ENCODE measurements at regions not wholly inside any gene's neighbourhood (a gene's known extent, or its start where the extent isn't known, plus 50 kb on each side); places are given as distances from the start of the nearest gene placed in this dataset.

GRCh38 chr9:91100878-91101450 is 260.8 kb downstream of the AUH start:
- DNase-seq (ENCODE audit: low read depth): no peak

DNA sequence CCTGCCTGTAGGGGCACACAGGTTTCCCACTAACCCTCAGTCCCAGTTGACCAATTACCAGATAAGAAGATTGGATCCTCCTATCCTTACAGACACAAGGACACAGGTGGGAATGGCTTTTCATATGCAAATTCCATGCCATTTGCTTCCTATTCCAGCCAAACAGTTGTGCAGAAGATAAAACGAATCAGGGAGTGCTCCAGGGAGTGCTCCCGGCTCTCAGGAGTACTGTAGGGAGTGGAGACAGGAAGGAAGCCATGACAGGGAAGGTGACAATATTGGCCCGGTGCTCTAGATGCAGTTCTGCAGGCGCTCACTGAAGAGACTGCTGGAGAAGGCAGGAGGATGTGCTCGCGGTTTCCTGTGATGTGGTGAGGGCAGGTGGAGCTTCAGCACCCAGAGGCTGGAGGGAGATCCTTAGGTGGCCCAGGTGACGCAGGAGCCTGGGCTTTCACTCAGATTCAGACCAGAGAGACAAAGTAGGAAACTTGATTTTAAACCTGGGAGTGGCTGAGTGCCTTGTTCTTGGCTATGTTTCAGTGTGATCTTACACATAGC is 260.0 kb downstream of the AUH start:
- DNase-seq (ENCODE audit: low read depth): no peak

DNA sequence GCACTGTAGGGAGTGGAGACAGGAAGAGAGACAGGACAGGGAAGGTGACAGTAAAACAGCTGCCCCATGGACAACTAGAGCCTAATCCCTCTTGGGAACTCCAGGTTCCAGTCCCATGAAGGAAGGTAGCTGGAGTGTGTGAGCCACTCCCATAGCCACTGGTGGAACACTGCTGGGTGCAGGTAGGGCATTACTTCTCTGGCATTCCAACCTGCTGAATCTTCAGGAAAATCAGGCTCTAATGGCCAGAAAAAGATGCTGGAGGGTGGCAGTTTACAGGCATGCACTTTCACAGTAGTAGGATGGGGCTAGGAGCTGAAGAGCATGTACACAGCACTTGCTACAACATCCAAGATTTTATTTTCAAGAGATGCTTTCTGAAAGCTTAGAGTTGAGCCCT is 259.4 kb downstream of the AUH start:
- no peak for DNase-seq (ENCODE audit: low read depth)

DNA sequence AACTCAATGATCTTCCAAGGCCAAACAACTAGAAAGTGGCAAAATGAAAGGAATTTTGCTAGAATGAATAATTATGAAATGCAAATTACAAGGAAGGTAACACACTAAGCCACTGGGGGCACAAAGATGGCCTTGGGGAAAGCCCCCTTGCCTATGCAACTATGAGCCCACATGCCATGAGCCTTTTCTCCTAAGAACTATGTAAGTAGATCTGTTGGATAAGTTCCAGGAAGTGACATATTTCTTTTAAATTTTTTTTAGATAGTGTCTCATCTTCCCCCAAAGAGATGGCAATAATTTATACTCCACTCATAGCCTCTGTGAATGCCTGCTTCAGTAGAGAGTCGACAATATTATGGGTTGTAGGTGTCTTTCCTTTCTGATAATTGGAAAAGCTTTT is 257.8 kb downstream of the AUH start:
- no peak for DNase-seq (ENCODE audit: low read depth)

GRCh38 chr9:91106415-91107081 is 255.2 kb downstream of the AUH start:
- DNase-seq (ENCODE audit: low read depth): no peak

GRCh38 chr9:91111226-91111625 is 250.5 kb downstream of the AUH start:
- DNase-seq (ENCODE audit: low read depth): no peak

DNA sequence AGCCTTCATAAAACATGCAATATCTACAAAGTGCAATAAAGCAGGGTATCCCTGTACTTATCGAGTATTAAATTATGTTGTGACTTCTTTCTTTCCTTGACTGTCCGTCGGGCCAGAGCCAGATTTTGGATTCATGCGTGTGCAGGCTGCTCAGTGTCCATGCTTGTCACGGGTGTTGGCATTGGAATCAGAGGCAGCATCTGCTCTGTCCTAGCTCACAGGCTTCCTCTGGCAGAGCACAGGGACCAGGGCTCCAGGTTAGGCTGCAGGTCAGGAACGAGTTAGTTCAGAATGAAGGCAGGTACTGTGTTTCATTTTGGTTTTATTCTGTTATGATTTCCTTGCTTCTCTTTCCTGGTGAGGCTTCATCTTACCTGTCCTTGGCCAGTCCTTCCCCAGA is 249.8 kb downstream of the AUH start:
- no peak for DNase-seq (ENCODE audit: low read depth)

- no peak for DNase-seq (ENCODE audit: low read depth)
Measured at GRCh38 chr9:91113016-91113415, 248.7 kb downstream of the AUH start.

DNA sequence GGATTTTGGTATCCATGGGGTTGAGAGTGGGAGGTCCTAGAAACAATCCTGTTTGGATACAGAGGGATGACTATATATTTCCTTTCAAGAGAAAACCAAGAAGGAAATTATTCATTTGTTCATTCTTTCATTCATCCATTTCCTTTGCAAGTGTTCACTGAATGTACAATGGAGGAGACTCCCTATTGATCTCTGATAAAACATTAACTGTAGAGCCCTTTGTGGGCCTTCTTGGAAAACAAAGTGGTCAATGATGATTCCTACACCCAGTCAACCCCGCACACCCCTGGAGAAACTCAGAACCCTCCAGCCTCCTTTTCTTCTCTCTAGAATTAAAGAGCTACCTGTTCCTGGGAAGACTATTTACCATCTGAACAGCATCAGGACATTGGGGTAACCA is 247.3 kb downstream of the AUH start:
- DNase-seq (ENCODE audit: low read depth): no peak

- no peak for DNase-seq (ENCODE audit: low read depth)
Measured at GRCh38 chr9:91116211-91116610, 245.5 kb downstream of the AUH start.

DNA sequence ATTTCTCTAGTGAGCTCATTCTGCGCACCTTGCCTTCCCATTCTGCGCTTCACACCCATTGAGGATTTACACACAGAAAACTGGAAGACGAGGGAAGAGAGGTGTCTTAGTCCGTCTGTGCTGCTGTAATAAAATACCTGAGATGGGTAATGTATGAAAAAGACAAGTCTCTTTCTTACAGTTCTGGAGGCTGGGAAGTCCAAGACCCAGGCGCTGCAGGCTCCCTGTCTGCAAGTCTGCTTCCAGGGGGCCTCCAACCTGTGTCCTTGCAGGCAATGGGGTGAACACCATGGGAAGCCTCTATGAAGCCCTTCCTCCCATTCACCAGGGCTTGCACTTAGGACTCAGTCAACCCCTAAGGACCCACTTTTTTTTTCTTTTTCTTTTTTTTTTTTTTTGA is 245.0 kb downstream of the AUH start:
- no peak for DNase-seq (ENCODE audit: low read depth)

- DNase-seq (ENCODE audit: low read depth): no peak
Measured at GRCh38 chr9:91117474-91117891, 244.2 kb downstream of the AUH start.

DNA sequence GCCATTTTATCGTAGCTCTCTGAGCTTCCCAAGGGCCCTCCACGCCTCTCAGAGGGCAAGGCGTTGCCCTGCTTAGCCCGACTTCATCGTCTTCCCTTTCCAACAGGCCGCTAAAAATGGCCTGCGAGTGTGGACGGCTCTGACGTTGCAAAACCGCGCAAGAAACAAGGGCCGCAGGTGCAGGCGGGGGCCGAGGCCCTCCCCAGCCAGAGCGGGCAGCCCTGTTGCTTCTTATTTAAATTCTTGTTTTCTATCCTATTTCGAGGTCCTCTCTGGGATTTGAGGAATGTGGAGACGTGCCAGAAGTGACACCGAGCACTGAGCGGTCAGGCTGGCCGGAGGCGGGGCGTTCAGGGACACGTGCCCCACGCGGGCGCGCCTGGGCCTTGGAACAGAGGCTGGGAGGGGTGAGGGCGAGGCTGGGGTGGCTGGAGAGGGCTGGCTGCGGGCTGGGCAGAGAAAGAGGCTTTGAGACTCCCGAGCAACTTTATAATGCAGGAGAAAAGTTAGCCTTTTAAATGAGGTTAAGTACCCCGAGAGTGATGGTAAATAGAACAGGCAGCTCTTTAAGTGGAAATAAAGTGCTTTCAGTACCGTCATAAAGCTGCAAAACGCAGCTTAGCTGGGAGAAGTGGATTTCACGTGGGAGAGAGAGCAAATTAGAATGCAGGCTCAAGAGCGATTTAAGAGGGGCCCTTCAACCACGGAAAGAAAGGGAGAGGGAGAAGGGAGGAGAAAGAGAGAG is 243.6 kb downstream of the AUH start:
- DNase-seq (ENCODE audit: low read depth): no peak

DNA sequence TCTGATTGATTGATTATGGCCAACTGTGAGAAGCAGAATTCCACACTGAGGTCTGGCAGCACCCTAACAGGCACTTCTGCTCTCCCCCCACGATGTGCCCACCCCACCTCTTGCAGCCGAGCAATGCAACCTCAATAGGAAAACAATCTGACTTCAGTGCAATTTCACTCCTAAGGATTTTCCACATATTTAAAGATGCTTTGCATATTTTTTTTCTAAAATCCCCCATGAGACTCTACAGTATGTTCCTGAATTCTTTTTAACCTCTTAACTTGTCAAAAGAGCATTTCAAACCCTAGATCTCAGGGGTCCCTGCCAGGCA is 243.1 kb downstream of the AUH start:
- DNase-seq (ENCODE audit: low read depth): no peak

DNA sequence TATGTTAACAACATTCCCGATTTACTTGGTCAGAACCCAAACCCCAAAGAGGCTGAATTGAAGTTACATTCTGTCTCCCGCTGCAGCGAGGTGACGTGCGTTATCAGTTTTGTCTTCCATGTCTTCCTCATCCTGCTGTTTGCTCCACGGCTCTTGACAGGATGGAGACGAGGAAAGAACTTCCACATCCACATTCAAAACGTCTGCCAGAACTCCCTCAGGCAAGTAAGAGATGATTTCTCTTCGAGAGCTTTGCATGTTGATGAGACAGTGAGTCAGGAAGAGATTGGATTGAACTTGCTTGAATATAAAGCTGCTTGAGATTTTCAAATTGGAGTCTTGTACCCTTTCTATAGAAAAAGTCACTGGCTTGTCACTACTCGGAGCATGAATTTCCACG is 242.6 kb downstream of the AUH start:
- DNase-seq (ENCODE audit: low read depth): peak; percentile 39

DNA sequence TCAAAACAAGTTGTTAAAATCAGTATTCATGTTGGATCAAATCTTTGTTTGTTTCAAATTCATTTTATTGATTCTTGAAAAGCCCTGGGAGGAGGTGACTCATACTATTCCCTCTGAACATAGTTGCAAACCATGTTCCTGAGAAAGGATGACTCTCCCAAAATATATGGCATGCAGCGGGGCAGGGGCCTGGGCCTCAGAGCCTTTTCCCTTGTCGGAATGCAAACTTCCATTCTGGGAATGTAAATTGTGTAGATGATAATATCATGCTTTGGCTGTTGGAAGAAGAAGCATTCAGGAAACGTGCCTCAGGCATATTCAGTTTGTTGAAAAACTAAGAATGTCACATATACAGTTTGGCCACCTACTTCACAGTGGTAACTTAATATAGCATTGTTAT is 242.0 kb downstream of the AUH start:
- peak; percentile 28 for DNase-seq (ENCODE audit: low read depth)

- DNase-seq (ENCODE audit: low read depth): no peak
Measured at GRCh38 chr9:91120200-91120599, 241.5 kb downstream of the AUH start.

DNA sequence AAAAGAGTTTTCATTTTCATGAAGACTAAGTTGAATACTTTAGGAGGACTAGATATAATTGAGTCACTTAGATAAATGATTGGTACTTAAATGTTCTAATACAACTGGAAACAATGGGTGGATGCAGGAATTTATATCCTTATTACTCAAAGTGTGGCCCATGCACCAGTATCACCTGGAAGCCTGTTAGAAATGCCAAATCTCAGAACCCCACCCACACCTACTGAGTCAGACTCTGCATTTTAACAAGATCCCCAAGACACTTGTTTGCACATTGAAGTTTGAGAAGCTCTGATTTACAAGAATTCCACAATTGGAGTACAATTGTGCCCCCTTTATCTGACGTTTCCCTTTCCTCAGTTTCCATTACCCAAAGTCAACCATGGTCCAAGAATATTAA is 239.0 kb downstream of the AUH start:
- DNase-seq (ENCODE audit: low read depth): no peak

GRCh38 chr9:91126761-91127445 is 234.8 kb downstream of the AUH start:
- no peak for DNase-seq (ENCODE audit: low read depth)

DNA sequence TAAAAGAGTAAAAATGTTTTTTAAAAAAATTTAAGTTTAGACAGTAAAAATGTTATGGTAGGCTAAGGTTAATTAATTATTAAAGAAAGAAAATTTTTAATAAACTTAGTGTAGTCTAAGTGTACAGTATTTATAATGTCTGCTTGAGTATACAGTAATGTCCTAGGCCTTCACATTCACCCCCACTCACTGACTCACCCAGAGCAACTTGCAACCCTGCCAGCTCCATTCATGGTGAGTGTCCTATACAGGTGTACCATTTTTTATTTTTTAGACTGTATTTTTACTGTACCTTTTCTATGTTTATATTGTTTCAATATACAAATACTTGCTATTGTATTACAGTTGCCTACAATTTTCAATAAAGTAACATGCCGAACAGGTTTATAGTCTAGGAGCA is 234.1 kb downstream of the AUH start:
- no peak for DNase-seq (ENCODE audit: low read depth)

GRCh38 chr9:91130796-91131318 is 230.9 kb downstream of the AUH start:
- DNase-seq (ENCODE audit: low read depth): no peak

DNA sequence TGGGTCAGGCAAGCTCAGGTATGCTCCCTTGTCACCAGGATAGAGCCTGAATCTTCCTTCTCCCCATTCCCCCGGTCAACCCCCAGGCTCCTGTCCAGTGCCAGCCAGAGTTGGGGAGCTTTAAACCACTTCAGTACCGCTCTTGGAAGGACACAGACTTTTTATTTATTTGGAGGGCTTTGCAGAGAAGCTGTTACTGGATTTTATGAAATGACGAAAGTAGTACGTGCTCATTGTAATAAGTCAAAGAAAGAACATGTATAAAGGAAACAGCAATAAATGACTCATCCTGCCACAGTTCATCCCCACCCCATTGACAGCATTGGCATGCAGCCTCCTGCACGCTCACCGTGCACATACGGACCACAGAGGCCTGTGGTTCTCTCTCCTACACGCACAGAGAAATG is 230.3 kb downstream of the AUH start:
- DNase-seq (ENCODE audit: low read depth): peak; percentile 94
